ENCODE measurements at regions not wholly inside any gene's neighbourhood (a gene's known extent, or its start where the extent isn't known, plus 50 kb on each side); places are given as distances from the start of the nearest gene placed in this dataset.

GRCh38 chrX:46278572-46278971, 266.6 kb downstream of the ZNF674 start:
- no peaks in the 10 kb centered on the region for H3K4me1 ChIP-seq (ENCODE audit: control insufficient read depth in 1 of 2, insufficient read depth in 2 of 2, low read length in 2 of 2)
- H3K27me3 ChIP-seq (ENCODE audit: control insufficient read depth in 1 of 2, insufficient read depth in 2 of 2, low read length in 2 of 2), result no peaks in the 10 kb centered on the region
- H3K9ac ChIP-seq (ENCODE audit: low read depth in 1 of 2, low read length in 2 of 2), result no peak overlapping the region
- no peak overlapping the region for H3K27ac ChIP-seq (ENCODE audit: low read depth, low read length)
- H3K36me3 ChIP-seq (ENCODE audit: control insufficient read depth in 1 of 2, insufficient read depth in 2 of 2, low read length in 2 of 2), result no peaks in the 10 kb centered on the region
- H3K4me3 ChIP-seq (ENCODE audit: low read depth in 1 of 2, low read length in 2 of 2), result no peak overlapping the region
- no peaks in the 10 kb centered on the region for H3K9me3 ChIP-seq (ENCODE audit: control insufficient read depth in 1 of 2, low read length in 2 of 2)

DNA sequence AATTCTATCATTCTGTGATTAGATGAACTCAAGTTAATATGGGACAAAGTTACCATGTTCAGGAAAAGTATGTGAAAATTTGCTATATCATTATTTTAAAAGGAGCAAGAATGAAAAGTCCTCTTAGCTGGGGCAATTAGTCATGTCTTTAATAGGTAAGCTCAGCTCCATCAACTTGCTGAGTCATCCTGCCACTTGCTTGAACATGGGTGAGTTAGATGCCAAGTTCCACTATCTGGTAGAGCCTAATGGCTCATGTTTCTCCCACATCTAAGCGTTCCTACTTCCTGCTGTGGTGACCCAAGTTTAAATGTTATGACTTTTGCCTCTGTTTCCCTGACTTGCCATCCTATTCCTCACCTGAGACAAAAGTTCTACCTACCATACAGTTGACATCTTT, 276.8 kb downstream of the ZNF674 start:
- H3K9ac ChIP-seq (ENCODE audit: low read depth in 1 of 2, low read length in 2 of 2), result no peak overlapping the region
- H3K36me3 ChIP-seq (ENCODE audit: control insufficient read depth in 1 of 2, insufficient read depth in 2 of 2, low read length in 2 of 2), result no peaks in the 10 kb centered on the region
- H3K9me3 ChIP-seq (ENCODE audit: control insufficient read depth in 1 of 2, low read length in 2 of 2), result no peaks in the 10 kb centered on the region
- H3K4me3 ChIP-seq (ENCODE audit: low read depth in 1 of 2, low read length in 2 of 2), result no peak overlapping the region
- H3K4me1 ChIP-seq (ENCODE audit: control insufficient read depth in 1 of 2, insufficient read depth in 2 of 2, low read length in 2 of 2), result no peaks in the 10 kb centered on the region
- no peaks in the 10 kb centered on the region for H3K27me3 ChIP-seq (ENCODE audit: control insufficient read depth in 1 of 2, insufficient read depth in 2 of 2, low read length in 2 of 2)
- H3K27ac ChIP-seq (ENCODE audit: low read depth, low read length), result no peak overlapping the region

- Histone ChIP-seq H3K27ac (ENCODE audit: low read depth, low read length) (no peak overlapping the region), H3K4me1 (ENCODE audit: control insufficient read depth in 1 of 2, insufficient read depth in 2 of 2, low read length in 2 of 2) (no peaks in the 10 kb centered on the region), H3K4me3 (ENCODE audit: low read depth in 1 of 2, low read length in 2 of 2) (no peak overlapping the region), H3K9me3 (ENCODE audit: control insufficient read depth in 1 of 2, low read length in 2 of 2) (no peaks in the 10 kb centered on the region), H3K36me3 (ENCODE audit: control insufficient read depth in 1 of 2, insufficient read depth in 2 of 2, low read length in 2 of 2) (no peaks in the 10 kb centered on the region), H3K27me3 (ENCODE audit: control insufficient read depth in 1 of 2, insufficient read depth in 2 of 2, low read length in 2 of 2) (no peaks in the 10 kb centered on the region), H3K9ac (ENCODE audit: low read depth in 1 of 2, low read length in 2 of 2) (no peak overlapping the region)
These were observed 281.7 kb downstream of the ZNF674 start for GRCh38 chrX:46263494-46263893.

- Histone ChIP-seq H3K9ac (ENCODE audit: low read depth in 1 of 2, low read length in 2 of 2) (no peak overlapping the region), H3K27ac (ENCODE audit: low read depth, low read length) (no peak overlapping the region), H3K27me3 (ENCODE audit: control insufficient read depth in 1 of 2, insufficient read depth in 2 of 2, low read length in 2 of 2) (no peaks in the 10 kb centered on the region), H3K36me3 (ENCODE audit: control insufficient read depth in 1 of 2, insufficient read depth in 2 of 2, low read length in 2 of 2) (no peaks in the 10 kb centered on the region), H3K4me1 (ENCODE audit: control insufficient read depth in 1 of 2, insufficient read depth in 2 of 2, low read length in 2 of 2) (no peaks in the 10 kb centered on the region), H3K4me3 (ENCODE audit: low read depth in 1 of 2, low read length in 2 of 2) (no peak overlapping the region), H3K9me3 (ENCODE audit: control insufficient read depth in 1 of 2, low read length in 2 of 2) (no peaks in the 10 kb centered on the region)
These were observed 282.9 kb downstream of the ZNF674 start for GRCh38 chrX:46262304-46262703.

GRCh38 chrX:46260499-46260898, 284.7 kb downstream of the ZNF674 start:
- H3K4me3 ChIP-seq (ENCODE audit: low read depth in 1 of 2, low read length in 2 of 2), result no peak overlapping the region
- no peaks in the 10 kb centered on the region for H3K4me1 ChIP-seq (ENCODE audit: control insufficient read depth in 1 of 2, insufficient read depth in 2 of 2, low read length in 2 of 2)
- no peaks in the 10 kb centered on the region for H3K36me3 ChIP-seq (ENCODE audit: control insufficient read depth in 1 of 2, insufficient read depth in 2 of 2, low read length in 2 of 2)
- H3K9ac ChIP-seq (ENCODE audit: low read depth in 1 of 2, low read length in 2 of 2), result no peak overlapping the region
- H3K9me3 ChIP-seq (ENCODE audit: control insufficient read depth in 1 of 2, low read length in 2 of 2), result no peaks in the 10 kb centered on the region
- H3K27me3 ChIP-seq (ENCODE audit: control insufficient read depth in 1 of 2, insufficient read depth in 2 of 2, low read length in 2 of 2), result no peaks in the 10 kb centered on the region
- H3K27ac ChIP-seq (ENCODE audit: low read depth, low read length), result no peak overlapping the region

GRCh38 chrX:46258356-46258755, 286.9 kb downstream of the ZNF674 start:
- H3K9ac ChIP-seq (ENCODE audit: low read depth in 1 of 2, low read length in 2 of 2), result no peak overlapping the region
- no peaks in the 10 kb centered on the region for H3K27me3 ChIP-seq (ENCODE audit: control insufficient read depth in 1 of 2, insufficient read depth in 2 of 2, low read length in 2 of 2)
- no peaks in the 10 kb centered on the region for H3K9me3 ChIP-seq (ENCODE audit: control insufficient read depth in 1 of 2, low read length in 2 of 2)
- no peaks in the 10 kb centered on the region for H3K4me1 ChIP-seq (ENCODE audit: control insufficient read depth in 1 of 2, insufficient read depth in 2 of 2, low read length in 2 of 2)
- H3K27ac ChIP-seq (ENCODE audit: low read depth, low read length), result no peak overlapping the region
- H3K36me3 ChIP-seq (ENCODE audit: control insufficient read depth in 1 of 2, insufficient read depth in 2 of 2, low read length in 2 of 2), result no peaks in the 10 kb centered on the region
- H3K4me3 ChIP-seq (ENCODE audit: low read depth in 1 of 2, low read length in 2 of 2), result no peak overlapping the region

- Histone ChIP-seq H3K36me3 (ENCODE audit: control insufficient read depth in 1 of 2, insufficient read depth in 2 of 2, low read length in 2 of 2) (no peaks in the 10 kb centered on the region), H3K4me1 (ENCODE audit: control insufficient read depth in 1 of 2, insufficient read depth in 2 of 2, low read length in 2 of 2) (no peaks in the 10 kb centered on the region), H3K9me3 (ENCODE audit: control insufficient read depth in 1 of 2, low read length in 2 of 2) (no peaks in the 10 kb centered on the region), H3K9ac (ENCODE audit: low read depth in 1 of 2, low read length in 2 of 2) (no peak overlapping the region), H3K4me3 (ENCODE audit: low read depth in 1 of 2, low read length in 2 of 2) (no peak overlapping the region), H3K27me3 (ENCODE audit: control insufficient read depth in 1 of 2, insufficient read depth in 2 of 2, low read length in 2 of 2) (no peaks in the 10 kb centered on the region), H3K27ac (ENCODE audit: low read depth, low read length) (no peak overlapping the region)
These were observed 287.8 kb downstream of the ZNF674 start for GRCh38 chrX:46257451-46257879.

DNA sequence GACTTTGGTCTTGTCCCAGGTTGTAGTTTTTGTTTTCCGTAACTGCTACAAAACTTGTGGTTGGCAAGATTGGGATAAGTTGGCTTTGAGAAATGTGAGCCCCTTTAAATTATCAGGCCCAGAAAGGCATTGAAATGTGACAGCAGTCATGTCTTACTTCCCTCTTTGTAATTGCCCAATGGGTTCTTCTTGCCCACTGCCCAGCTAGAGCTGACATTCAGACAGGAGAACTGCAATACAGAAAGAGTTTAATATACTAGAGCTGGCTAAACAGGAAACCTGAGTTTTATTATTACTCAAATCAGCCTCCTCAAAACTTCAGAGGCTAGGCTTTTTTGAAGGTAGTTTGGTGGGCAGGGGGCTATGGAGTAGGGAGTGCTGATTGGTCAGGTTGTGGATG, 288.3 kb downstream of the ZNF674 start:
- Histone ChIP-seq H3K4me1 (ENCODE audit: control insufficient read depth in 1 of 2, insufficient read depth in 2 of 2, low read length in 2 of 2) (no peaks in the 10 kb centered on the region), H3K9me3 (ENCODE audit: control insufficient read depth in 1 of 2, low read length in 2 of 2) (no peaks in the 10 kb centered on the region), H3K36me3 (ENCODE audit: control insufficient read depth in 1 of 2, insufficient read depth in 2 of 2, low read length in 2 of 2) (no peaks in the 10 kb centered on the region), H3K27ac (ENCODE audit: low read depth, low read length) (no peak overlapping the region), H3K27me3 (ENCODE audit: control insufficient read depth in 1 of 2, insufficient read depth in 2 of 2, low read length in 2 of 2) (no peaks in the 10 kb centered on the region), H3K9ac (ENCODE audit: low read depth in 1 of 2, low read length in 2 of 2) (no peak overlapping the region), H3K4me3 (ENCODE audit: low read depth in 1 of 2, low read length in 2 of 2) (no peak overlapping the region)

- H3K4me1 ChIP-seq (ENCODE audit: control insufficient read depth in 1 of 2, insufficient read depth in 2 of 2, low read length in 2 of 2), result no peaks in the 10 kb centered on the region
- no peaks in the 10 kb centered on the region for H3K9me3 ChIP-seq (ENCODE audit: control insufficient read depth in 1 of 2, low read length in 2 of 2)
- H3K27me3 ChIP-seq (ENCODE audit: control insufficient read depth in 1 of 2, insufficient read depth in 2 of 2, low read length in 2 of 2), result no peaks in the 10 kb centered on the region
- no peak overlapping the region for H3K27ac ChIP-seq (ENCODE audit: low read depth, low read length)
- no peak overlapping the region for H3K9ac ChIP-seq (ENCODE audit: low read depth in 1 of 2, low read length in 2 of 2)
- no peaks in the 10 kb centered on the region for H3K36me3 ChIP-seq (ENCODE audit: control insufficient read depth in 1 of 2, insufficient read depth in 2 of 2, low read length in 2 of 2)
- no peak overlapping the region for H3K4me3 ChIP-seq (ENCODE audit: low read depth in 1 of 2, low read length in 2 of 2)
These were observed 290.2 kb downstream of the ZNF674 start for GRCh38 chrX:46255046-46255445.

DNA sequence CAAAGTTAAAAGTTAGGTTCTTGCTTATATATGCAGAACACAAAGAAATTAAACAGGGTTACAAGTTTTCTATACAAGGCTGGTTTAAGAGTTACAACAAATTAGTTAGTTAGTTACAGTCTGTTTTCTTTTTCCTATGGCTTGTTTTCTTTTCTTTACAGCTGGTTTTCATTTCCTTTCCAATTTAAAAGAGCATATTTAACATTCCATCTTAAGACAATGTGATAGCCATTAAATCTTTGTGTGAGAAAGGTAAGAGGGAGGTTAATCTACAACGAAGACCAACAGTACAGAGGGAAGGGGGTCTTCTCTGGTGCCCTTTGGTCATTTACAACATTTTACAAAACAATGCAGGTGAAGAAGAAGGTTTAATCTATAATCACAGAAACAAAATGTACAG, 290.6 kb downstream of the ZNF674 start:
- no peaks in the 10 kb centered on the region for H3K9me3 ChIP-seq (ENCODE audit: control insufficient read depth in 1 of 2, low read length in 2 of 2)
- no peak overlapping the region for H3K4me3 ChIP-seq (ENCODE audit: low read depth in 1 of 2, low read length in 2 of 2)
- H3K9ac ChIP-seq (ENCODE audit: low read depth in 1 of 2, low read length in 2 of 2), result no peak overlapping the region
- no peaks in the 10 kb centered on the region for H3K27me3 ChIP-seq (ENCODE audit: control insufficient read depth in 1 of 2, insufficient read depth in 2 of 2, low read length in 2 of 2)
- H3K27ac ChIP-seq (ENCODE audit: low read depth, low read length), result no peak overlapping the region
- H3K36me3 ChIP-seq (ENCODE audit: control insufficient read depth in 1 of 2, insufficient read depth in 2 of 2, low read length in 2 of 2), result no peaks in the 10 kb centered on the region
- no peaks in the 10 kb centered on the region for H3K4me1 ChIP-seq (ENCODE audit: control insufficient read depth in 1 of 2, insufficient read depth in 2 of 2, low read length in 2 of 2)

DNA sequence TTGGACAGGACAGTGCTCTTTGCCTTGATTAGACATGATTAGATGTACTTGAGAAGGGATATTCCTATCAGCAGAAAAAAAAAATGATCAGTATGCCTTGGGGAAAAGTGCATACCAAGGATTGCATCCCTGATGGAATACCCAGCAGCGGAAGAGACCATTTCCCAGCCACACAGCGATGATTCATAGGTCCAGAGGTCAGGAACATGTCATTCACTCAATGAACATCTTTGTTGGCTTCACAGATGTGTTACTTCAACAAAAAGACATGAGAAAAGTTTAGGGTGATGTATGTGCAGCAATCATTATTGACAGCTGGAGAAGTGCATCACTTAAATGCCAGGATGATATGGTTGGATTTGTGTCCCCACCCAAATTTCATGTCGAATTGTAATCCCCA, 293.5 kb downstream of the ZNF674 start:
- Histone ChIP-seq H3K9ac (ENCODE audit: low read depth in 1 of 2, low read length in 2 of 2) (no peak overlapping the region), H3K27ac (ENCODE audit: low read depth, low read length) (no peak overlapping the region), H3K9me3 (ENCODE audit: control insufficient read depth in 1 of 2, low read length in 2 of 2) (no peaks in the 10 kb centered on the region), H3K4me3 (ENCODE audit: low read depth in 1 of 2, low read length in 2 of 2) (no peak overlapping the region), H3K4me1 (ENCODE audit: control insufficient read depth in 1 of 2, insufficient read depth in 2 of 2, low read length in 2 of 2) (no peaks in the 10 kb centered on the region), H3K27me3 (ENCODE audit: control insufficient read depth in 1 of 2, insufficient read depth in 2 of 2, low read length in 2 of 2) (no peaks in the 10 kb centered on the region), H3K36me3 (ENCODE audit: control insufficient read depth in 1 of 2, insufficient read depth in 2 of 2, low read length in 2 of 2) (no peaks in the 10 kb centered on the region)
